ENCODE measurements at regions not wholly inside any gene's neighbourhood (a gene's known extent, or its start where the extent isn't known, plus 50 kb on each side); places are given as distances from the start of the nearest gene placed in this dataset.

DNA sequence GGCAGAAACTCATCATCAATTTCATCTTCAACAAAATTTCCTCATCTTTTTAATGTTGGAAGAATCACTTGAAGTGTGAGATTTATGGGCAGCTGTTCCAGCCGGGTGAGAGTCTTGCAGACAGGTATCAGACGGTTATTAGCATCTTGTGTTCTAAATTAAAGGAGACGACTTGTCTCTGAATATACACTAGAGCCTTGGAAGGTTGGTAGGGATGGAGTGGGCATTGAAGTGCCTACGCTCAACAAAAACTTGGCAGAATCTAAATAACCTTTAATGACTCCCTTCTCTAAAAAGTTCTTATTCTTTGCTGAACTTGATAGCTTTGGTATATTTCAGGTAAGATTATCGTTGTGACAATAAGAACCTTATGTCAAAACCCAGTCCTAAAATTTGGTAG is 111.5 kb upstream of the MAGI3 start:
- no peaks in the 10 kb centered on the region for H3K9me3 ChIP-seq
- no peak overlapping the region for H3K27ac ChIP-seq
- no peak for TF ChIP-seq POLR2A (IDR thresholded peaks at IDR 0.05)
- TF ChIP-seq, protein P1, sequence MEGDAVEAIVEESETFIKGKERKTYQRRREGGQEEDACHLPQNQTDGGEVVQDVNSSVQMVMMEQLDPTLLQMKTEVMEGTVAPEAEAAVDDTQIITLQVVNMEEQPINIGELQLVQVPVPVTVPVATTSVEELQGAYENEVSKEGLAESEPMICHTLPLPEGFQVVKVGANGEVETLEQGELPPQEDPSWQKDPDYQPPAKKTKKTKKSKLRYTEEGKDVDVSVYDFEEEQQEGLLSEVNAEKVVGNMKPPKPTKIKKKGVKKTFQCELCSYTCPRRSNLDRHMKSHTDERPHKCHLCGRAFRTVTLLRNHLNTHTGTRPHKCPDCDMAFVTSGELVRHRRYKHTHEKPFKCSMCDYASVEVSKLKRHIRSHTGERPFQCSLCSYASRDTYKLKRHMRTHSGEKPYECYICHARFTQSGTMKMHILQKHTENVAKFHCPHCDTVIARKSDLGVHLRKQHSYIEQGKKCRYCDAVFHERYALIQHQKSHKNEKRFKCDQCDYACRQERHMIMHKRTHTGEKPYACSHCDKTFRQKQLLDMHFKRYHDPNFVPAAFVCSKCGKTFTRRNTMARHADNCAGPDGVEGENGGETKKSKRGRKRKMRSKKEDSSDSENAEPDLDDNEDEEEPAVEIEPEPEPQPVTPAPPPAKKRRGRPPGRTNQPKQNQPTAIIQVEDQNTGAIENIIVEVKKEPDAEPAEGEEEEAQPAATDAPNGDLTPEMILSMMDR (IDR thresholded peaks at IDR 0.05 in 4 of 5, conservative IDR thresholded peaks at IDR 0.05 in 1 of 5) = no peak
- no peak overlapping the region for H3K4me3 ChIP-seq
- intact Hi-C loops (cut with DNase I; ENCODE audit: low total_unique reads) (no loop called here), in situ Hi-C loops (cut with MboI; ENCODE audit: low sequenced_read_pairs in 4 of 4) (no loop called here)
- ATAC-seq = no peak
- H3K36me3 ChIP-seq = no peaks in the 10 kb centered on the region
- no peak for DNase-seq
- no peaks in the 10 kb centered on the region for H3K27me3 ChIP-seq
- no peaks in the 10 kb centered on the region for H3K4me1 ChIP-seq

DNA sequence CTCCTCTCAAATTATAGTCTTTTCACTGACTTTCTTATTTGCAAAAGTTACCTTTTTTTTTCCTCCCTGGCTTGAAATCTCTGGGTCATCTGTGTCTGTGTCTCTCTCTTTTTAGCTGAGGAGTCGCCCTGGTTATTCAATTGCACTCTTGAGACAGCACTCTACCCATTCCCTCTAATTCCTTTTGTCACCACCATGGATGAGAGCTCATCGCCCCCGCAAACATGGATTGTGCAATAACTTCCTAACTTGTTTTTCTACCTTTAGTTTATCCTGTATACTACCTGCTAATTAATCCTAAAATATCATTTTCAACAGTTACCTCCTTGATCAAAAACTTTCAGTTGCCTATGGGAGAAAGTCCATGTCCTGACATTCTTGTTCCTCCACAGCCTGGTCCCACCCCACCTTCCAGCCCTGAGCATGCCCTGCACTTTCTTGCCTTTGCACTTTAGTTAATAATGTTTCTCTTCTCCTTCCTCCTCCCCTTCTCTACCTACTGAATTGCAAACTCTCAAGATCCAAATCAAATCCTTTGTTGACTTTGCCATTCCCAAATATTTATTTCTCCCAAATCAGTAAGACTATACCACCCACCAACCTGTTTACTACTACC is 110.4 kb upstream of the MAGI3 start:
- intact Hi-C loops (cut with DNase I; ENCODE audit: low total_unique reads) = no loop called here

DNA sequence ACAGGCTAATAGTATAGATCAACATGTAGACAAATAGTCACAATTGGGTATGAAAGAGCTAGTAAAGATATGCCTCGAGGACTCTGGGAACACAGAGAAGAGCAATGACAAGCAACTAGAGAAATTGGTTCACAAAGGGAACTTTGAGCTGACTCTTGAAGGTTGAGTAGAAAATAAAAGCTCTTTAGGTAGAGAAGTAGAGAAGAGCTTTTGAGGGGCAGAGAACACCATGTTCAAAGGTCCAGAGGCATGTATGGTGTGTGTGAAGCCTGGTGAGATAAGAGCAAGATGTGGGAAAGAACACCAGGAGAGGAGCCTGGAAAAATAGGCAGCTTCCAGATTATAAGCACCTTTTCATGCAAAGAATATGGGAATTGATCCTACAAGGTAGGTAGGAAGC is 109.7 kb upstream of the MAGI3 start:
- H3K27me3 ChIP-seq = no peaks in the 10 kb centered on the region
- ATAC-seq (no peak), DNase-seq (no peak)
- H3K27ac ChIP-seq = no peak overlapping the region
- no peak overlapping the region for H3K4me3 ChIP-seq
- H3K9me3 ChIP-seq = no peaks in the 10 kb centered on the region
- in situ Hi-C loops (cut with MboI; ENCODE audit: low sequenced_read_pairs in 4 of 4) = no loop called here
- no peaks in the 10 kb centered on the region for H3K4me1 ChIP-seq
- intact Hi-C loops (cut with DNase I; ENCODE audit: low total_unique reads) = no loop called here
- H3K36me3 ChIP-seq = no peaks in the 10 kb centered on the region
- TF ChIP-seq, protein P1 (IDR thresholded peaks at IDR 0.05 in 4 of 5, conservative IDR thresholded peaks at IDR 0.05 in 1 of 5) = no peak
- no peak for TF ChIP-seq POLR2A (IDR thresholded peaks at IDR 0.05)

More for the DNA sequence above, 110.4 kb upstream of the MAGI3 start:
- no peak for TF ChIP-seq POLR2A (IDR thresholded peaks at IDR 0.05)
- TF ChIP-seq, protein P1 (IDR thresholded peaks at IDR 0.05 in 4 of 5, conservative IDR thresholded peaks at IDR 0.05 in 1 of 5) = no peak
- H3K27ac ChIP-seq = no peak overlapping the region
- no peak for ATAC-seq
- H3K9me3 ChIP-seq = no peaks in the 10 kb centered on the region
- in situ Hi-C loops (cut with MboI; ENCODE audit: low sequenced_read_pairs in 4 of 4) = no loop called here
- no peak for DNase-seq
- H3K27me3 ChIP-seq = no peaks in the 10 kb centered on the region
- H3K4me1 ChIP-seq = no peaks in the 10 kb centered on the region
- no peak overlapping the region for H3K4me3 ChIP-seq
- no peaks in the 10 kb centered on the region for H3K36me3 ChIP-seq

DNA sequence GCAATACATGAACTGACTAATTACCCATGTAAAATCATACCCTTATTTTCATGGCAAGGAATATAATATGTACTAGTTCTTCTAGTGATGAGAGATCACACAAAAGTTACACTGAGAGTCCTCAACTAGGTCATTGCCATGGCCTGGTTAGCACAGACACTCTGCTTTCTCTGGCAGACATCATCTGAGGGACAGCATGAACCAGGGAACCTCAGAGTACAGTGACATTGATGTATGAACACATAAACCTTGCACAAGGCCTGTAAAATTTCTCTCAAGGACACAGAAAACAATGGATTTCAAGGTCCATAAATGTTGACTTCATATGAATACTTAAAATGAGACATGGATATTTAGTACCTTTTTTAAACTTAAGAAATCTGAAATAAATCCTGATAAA is 108.8 kb upstream of the MAGI3 start:
- no peaks in the 10 kb centered on the region for H3K27me3 ChIP-seq
- DNase-seq = no peak
- H3K4me3 ChIP-seq = no peak overlapping the region
- no peak for TF ChIP-seq POLR2A (IDR thresholded peaks at IDR 0.05)
- TF ChIP-seq, protein P1 (IDR thresholded peaks at IDR 0.05 in 4 of 5, conservative IDR thresholded peaks at IDR 0.05 in 1 of 5) = no peak
- intact Hi-C loops (cut with DNase I; ENCODE audit: low total_unique reads) (no loop called here), in situ Hi-C loops (cut with MboI; ENCODE audit: low sequenced_read_pairs in 4 of 4) (no loop called here)
- no peak overlapping the region for H3K27ac ChIP-seq
- H3K36me3 ChIP-seq = no peaks in the 10 kb centered on the region
- no peaks in the 10 kb centered on the region for H3K9me3 ChIP-seq
- no peak for ATAC-seq
- H3K4me1 ChIP-seq = no peaks in the 10 kb centered on the region
